BLaER1 treated with 17β-estradiol and CSF1 and Interleukin-3, amounts not matched to agents 10 nM and 100 nM (cell line): ENCODE measurements at regions not wholly inside any gene's neighbourhood (a gene's known extent, or its start where the extent isn't known, plus 50 kb on each side); places are given as distances from the start of the nearest gene placed in this dataset.
"Not testable (repeated sequence)": the region's sequence is repeated elsewhere in the genome, so short reads cannot be mapped to it uniquely, and the experiment has no call there.

ENCODE experiments used
- H3K27ac ChIP-seq, 11 experiments: shearing (Covaris generic); formaldehyde crosslinking; 2 replicates each; pipeline ENCODE4 v1.8.1; 2022
- H3K27me3 ChIP-seq, 11 experiments: shearing (Covaris generic); formaldehyde crosslinking; 2 replicates each; pipeline ENCODE4 v1.8.1; 2022
- H3K36me3 ChIP-seq, 11 experiments: shearing (Covaris generic); formaldehyde crosslinking; 2 replicates each; pipeline ENCODE4 v1.8.1; 2022
- H3K4me1 ChIP-seq, 10 experiments: shearing (Covaris generic); formaldehyde crosslinking; 2 replicates each; pipeline ENCODE4 v1.8.1; 2022
- H3K4me2 ChIP-seq, 11 experiments: shearing (Covaris generic); formaldehyde crosslinking; 2 replicates each; pipeline ENCODE4 v1.8.1; 2022
- H3K4me3 ChIP-seq, 10 experiments: shearing (Covaris generic); formaldehyde crosslinking; 2 replicates each; pipeline ENCODE4 v1.8.1; 2022
- H3K9ac ChIP-seq, 11 experiments: shearing (Covaris generic); formaldehyde crosslinking; 2 replicates each; pipeline ENCODE4 v1.8.1; 2022
- H3K9me3 ChIP-seq, 11 experiments: shearing (Covaris generic); formaldehyde crosslinking; replicated peaks in 1 of 11; 2 replicates each; pipeline ENCODE4 v1.8.1; 2022
- H4K20me1 ChIP-seq, 11 experiments: shearing (Covaris generic); formaldehyde crosslinking; 2 replicates each; pipeline ENCODE4 v1.8.1; 2022
- Cebpa-rat ChIP-seq, 11 experiments: shearing (Covaris generic); IDR thresholded peaks; 2 replicates each; pipeline ENCODE4 v1.8.1; 2022

DNA sequence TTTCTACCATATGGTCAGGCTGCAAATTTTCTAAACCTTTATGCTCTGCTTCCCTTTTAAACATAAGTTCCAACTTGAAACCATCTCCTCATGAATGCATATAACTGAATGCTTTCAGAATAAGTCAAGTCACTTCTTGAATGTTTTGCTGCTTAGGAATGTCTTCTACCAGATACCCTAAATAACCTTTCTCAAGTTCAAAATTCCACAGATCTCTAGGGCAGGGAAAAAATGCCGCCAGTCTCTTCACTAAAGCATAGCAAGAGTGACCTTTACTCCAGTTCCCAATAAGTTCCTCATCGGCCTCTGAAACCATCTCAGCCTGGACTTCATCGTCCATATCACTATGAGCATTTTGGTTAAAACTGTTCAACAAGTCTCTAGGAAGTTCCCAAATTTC lies 1011.2 kb upstream of the CITED2 start:
- peaks cover 10 to 30% (median 22%) of the 10 kb centered on the region in 11 experiments for H3K9me3 ChIP-seq
- H3K36me3 ChIP-seq: no peaks in the 10 kb centered on the region
- no peak overlapping the region for H3K4me2 ChIP-seq
- no peak overlapping the region for H3K27ac ChIP-seq
- H3K4me3 ChIP-seq: no peak overlapping the region
- no peaks in the 10 kb centered on the region for H3K27me3 ChIP-seq
- H3K4me1 ChIP-seq: peaks cover 0 to 11% (median 0%) of the 10 kb centered on the region in 10 experiments; a peak in 3 of 20 replicates
- TF ChIP-seq Cebpa-rat (IDR thresholded peaks at IDR 0.05): no peak
- H3K9ac ChIP-seq: no peak overlapping the region
- H4K20me1 ChIP-seq: no peaks in the 10 kb centered on the region

DNA sequence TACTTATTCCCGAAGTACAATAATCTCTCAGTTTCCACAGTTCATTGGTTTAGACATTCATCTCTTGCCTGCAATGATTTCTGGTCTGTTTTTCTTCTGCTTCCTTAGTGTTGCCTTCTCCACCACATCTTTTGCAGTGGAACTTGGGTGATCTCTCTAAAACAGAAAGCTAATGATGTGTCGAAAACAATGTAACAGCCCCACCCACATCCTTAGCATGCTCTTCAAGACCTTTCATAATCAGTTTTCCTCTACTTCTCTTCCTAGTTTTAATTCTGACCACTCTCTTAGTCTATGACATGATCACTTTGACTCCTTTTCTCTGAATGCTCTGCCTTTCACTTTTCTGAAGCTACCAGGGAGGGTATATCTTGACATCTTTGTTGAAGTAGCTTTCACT lies 1007.9 kb upstream of the CITED2 start:
- Histone ChIP-seq H3K27me3 (no peaks in the 10 kb centered on the region), H3K4me1 (peaks cover 0 to 10% (median 0%) of the 10 kb centered on the region in 10 experiments; a peak in 3 of 20 replicates), H3K36me3 (no peaks in the 10 kb centered on the region), H3K9me3 (peaks cover 10 to 26% (median 22%) of the 10 kb centered on the region in 11 experiments), H3K9ac (no peak overlapping the region), H3K4me3 (no peak overlapping the region), H4K20me1 (no peaks in the 10 kb centered on the region), H3K4me2 (peak overlapping the region in 3 of 11 experiments; percentile 8 to 50 (median 26); a peak in 3 of 22 replicates), H3K27ac (no peak overlapping the region; a peak in 1 of 22 replicates)
- no peak for TF ChIP-seq Cebpa-rat (IDR thresholded peaks at IDR 0.05)

DNA sequence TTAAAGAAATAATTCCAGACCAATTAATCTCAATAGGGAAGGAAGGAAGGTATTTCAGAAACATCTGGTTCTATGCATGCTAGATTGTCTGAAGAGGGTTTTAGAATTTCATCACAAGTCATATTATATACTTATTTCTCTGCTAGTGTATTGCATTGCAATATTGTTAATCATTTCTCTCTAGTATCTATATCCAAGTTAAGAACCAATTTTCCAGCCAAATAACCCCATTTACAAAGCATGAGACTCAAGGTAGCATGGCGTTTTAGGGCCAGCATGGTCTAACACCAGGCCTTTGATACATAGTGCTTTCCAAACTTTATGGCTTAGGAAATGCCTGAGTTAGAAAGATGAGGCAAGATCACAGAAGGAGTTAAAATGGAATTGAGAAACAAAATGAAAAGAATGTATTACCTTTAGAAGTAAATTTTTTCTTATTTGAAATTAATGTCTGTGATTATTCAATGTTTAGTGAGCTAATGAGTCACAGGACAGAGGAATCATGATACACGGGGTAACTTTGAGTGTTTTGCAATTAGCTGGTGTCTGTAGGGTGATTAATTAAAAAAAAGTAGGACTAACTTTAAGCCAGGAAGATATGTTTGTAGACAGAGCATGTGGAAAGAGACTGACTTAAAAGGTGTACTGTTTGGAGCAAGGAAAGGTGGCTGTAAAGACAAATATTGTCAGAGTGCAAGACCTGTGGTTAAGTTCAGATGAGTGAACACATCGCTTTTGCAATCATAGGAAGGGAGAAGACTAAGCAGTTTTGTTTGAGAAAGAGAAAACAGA lies 1006.2 kb upstream of the CITED2 start:
- no peak overlapping the region for H3K4me3 ChIP-seq
- no peak overlapping the region for H3K27ac ChIP-seq
- H3K9ac ChIP-seq: no peak overlapping the region
- no peak for TF ChIP-seq Cebpa-rat (IDR thresholded peaks at IDR 0.05)
- H3K36me3 ChIP-seq: no peaks in the 10 kb centered on the region
- H3K27me3 ChIP-seq: no peaks in the 10 kb centered on the region
- H3K9me3 ChIP-seq: peaks cover 10 to 18% (median 16%) of the 10 kb centered on the region in 11 experiments
- H3K4me1 ChIP-seq: peaks cover 0 to 10% (median 0%) of the 10 kb centered on the region in 10 experiments; a peak in 3 of 20 replicates
- H4K20me1 ChIP-seq: no peaks in the 10 kb centered on the region
- no peak overlapping the region for H3K4me2 ChIP-seq

DNA sequence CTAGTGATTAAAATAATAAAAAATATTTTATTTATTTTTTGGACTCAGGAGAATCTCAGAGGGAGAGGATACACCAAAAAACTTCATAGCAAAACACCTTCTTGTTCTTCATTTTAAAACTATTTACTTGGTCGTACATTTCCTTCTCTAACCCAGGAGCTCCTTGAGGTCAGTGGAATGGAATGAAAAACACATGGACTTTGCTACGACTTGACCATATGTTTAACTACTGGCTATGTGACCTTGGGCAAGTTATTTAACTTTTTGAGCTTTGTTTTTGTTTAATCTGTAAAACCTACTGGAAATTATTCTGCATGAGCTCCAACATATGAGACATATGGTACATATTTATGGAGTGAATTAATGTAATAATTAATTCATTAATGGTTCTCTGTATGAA lies 1005.5 kb upstream of the CITED2 start:
- Histone ChIP-seq H3K4me1 (peaks cover 0 to 10% (median 0%) of the 10 kb centered on the region in 10 experiments; a peak in 3 of 20 replicates), H4K20me1 (no peaks in the 10 kb centered on the region), H3K4me2 (no peak overlapping the region), H3K27me3 (no peaks in the 10 kb centered on the region), H3K27ac (no peak overlapping the region), H3K9ac (no peak overlapping the region), H3K36me3 (no peaks in the 10 kb centered on the region), H3K4me3 (no peak overlapping the region), H3K9me3 (peaks cover 4 to 13% (median 9%) of the 10 kb centered on the region in 11 experiments)
- TF ChIP-seq Cebpa-rat (IDR thresholded peaks at IDR 0.05): no peak

DNA sequence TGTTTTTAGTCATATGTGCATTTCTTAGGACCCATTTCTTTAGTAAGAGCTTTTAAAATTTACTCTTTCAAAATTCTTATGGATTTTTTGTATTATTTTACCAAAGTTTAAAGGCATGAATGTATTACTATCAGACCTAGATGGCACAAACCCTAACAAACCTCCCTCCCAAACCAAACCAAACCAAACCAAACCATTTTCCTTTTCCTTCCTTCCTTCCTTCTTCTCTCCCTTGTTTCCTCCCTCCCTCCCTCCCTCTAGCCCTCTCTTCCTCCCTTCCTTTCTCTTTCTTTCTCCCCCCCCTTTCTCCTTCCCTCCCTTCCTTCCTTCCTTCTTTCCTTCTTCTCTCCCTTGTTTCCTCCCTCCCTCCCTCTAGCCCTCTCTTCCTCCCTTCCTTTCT lies 1001.8 kb upstream of the CITED2 start:
- Histone ChIP-seq H3K4me3 (no peak overlapping the region), H3K4me2 (no peak overlapping the region), H3K9ac (no peak overlapping the region), H4K20me1 (no peaks in the 10 kb centered on the region), H3K27me3 (no peaks in the 10 kb centered on the region), H3K36me3 (no peaks in the 10 kb centered on the region), H3K27ac (no peak overlapping the region), H3K4me1 (peaks cover 0 to 12% (median 0%) of the 10 kb centered on the region in 10 experiments; a peak in 4 of 20 replicates), H3K9me3 (peaks cover 0 to 14% (median 7%) of the 10 kb centered on the region in 11 experiments; a peak in 15 of 22 replicates)
- TF ChIP-seq Cebpa-rat (IDR thresholded peaks at IDR 0.05): no peak

DNA sequence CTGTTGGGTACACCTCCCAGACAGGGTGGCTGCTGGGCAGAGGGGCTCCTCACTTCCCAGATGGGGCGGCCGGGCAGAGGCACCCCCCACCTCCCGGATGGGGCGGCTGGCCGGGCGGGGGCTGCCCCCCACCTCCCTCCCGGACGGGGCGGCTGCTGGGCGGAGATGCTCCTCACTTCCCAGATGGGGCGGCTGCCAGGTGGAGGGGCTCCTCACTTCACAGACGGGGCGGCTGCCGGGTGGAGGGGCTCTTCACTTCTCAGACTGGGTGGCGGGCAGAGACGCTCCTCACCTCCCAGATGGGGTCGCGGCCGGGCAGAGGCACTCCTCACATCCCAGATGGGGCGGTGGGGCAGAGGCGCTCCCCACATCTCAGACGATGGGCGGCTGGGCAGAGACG lies 999.3 kb upstream of the CITED2 start:
- not testable (repeated sequence) for H4K20me1 ChIP-seq, H3K4me3 ChIP-seq, H3K36me3 ChIP-seq, H3K4me2 ChIP-seq, H3K27me3 ChIP-seq, H3K9ac ChIP-seq, H3K27ac ChIP-seq
- Histone ChIP-seq H3K9me3 (peaks cover 0 to 14% (median 7%) of the 10 kb centered on the region in 11 experiments; a peak in 15 of 22 replicates), H3K4me1 (peaks cover 0 to 16% (median 0%) of the 10 kb centered on the region in 10 experiments; a peak in 4 of 20 replicates)

DNA sequence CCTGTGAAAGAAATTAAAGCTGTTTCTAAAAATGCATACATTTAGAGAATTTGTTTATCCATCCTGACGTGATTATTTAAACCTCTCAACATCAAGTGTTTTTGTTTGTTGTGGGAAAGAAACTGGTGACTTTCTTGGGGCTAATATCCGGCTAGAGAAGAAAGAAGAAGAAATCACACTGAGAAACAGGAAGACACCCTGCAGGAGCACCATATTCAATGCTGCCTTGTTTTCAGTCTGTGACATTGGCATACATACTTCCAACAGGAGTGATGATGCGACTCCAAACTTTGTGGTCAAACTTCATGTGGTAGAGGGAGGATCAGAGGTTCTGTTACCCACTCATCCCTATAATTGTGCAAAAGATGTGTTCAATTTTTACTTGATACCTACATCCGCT lies 997.6 kb upstream of the CITED2 start:
- H3K36me3 ChIP-seq: no peaks in the 10 kb centered on the region
- peaks cover 0 to 14% (median 7%) of the 10 kb centered on the region in 11 experiments; a peak in 15 of 22 replicates for H3K9me3 ChIP-seq
- no peak overlapping the region for H3K9ac ChIP-seq
- H4K20me1 ChIP-seq: no peaks in the 10 kb centered on the region
- peaks cover 0 to 16% (median 0%) of the 10 kb centered on the region in 10 experiments; a peak in 4 of 20 replicates for H3K4me1 ChIP-seq
- peak overlapping the region in 2 of 11 experiments; percentile 1 to 44; a peak in 1 of 22 replicates for H3K4me2 ChIP-seq
- TF ChIP-seq Cebpa-rat (IDR thresholded peaks at IDR 0.05): no peak
- H3K27me3 ChIP-seq: no peaks in the 10 kb centered on the region
- H3K4me3 ChIP-seq: no peak overlapping the region
- H3K27ac ChIP-seq: no peak overlapping the region; a peak in 1 of 22 replicates

DNA sequence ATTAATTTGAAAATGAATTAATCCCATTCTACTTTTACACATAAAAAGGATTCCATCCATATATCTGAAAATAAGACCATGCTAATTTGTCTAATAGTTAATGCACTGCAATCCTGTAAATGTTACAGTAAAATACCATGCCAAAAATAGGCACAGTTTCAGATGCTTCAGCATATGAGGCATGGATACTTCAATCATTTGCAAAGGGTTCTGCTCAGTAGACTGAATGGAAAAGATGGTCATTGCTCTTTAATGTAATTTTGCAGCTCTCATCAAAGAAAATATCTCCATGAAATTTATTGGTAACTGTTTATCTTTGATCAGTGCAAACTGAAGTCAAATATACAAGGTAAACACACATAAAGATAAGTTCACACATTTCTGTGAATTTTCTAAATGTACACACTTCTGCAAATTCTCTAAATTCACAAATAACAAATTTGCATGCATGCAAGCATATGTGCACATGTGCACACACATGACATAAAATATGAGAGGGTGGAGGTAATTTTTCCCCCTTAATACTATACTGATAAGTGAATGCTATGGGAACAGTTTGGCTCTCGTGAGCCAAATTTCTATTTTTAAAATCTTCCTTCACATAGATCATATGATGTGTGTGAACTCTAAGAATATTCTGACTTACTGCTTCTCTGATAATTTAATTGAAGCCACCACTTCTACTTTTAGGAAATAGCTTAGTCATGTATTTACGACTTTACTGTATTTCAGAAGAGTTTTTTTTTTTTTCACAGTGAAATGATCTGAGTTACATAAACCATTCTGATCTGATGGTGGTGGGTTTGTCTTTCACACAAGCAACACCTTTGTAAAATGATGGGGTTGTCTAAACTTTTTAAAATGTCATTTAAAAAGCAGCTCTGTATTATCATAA lies 996.8 kb upstream of the CITED2 start:
- TF ChIP-seq Cebpa-rat (IDR thresholded peaks at IDR 0.05): no peak
- Histone ChIP-seq H3K36me3 (no peaks in the 10 kb centered on the region), H3K9ac (no peak overlapping the region), H3K4me3 (no peak overlapping the region), H3K4me1 (peaks cover 0 to 16% (median 0%) of the 10 kb centered on the region in 10 experiments; a peak in 4 of 20 replicates), H3K27me3 (no peaks in the 10 kb centered on the region), H3K9me3 (peaks cover 0 to 14% (median 8%) of the 10 kb centered on the region in 11 experiments; a peak in 15 of 22 replicates), H3K27ac (no peak overlapping the region), H3K4me2 (peak overlapping the region in 1 of 11 experiments; percentile 44; a peak in 2 of 22 replicates), H4K20me1 (no peaks in the 10 kb centered on the region)

DNA sequence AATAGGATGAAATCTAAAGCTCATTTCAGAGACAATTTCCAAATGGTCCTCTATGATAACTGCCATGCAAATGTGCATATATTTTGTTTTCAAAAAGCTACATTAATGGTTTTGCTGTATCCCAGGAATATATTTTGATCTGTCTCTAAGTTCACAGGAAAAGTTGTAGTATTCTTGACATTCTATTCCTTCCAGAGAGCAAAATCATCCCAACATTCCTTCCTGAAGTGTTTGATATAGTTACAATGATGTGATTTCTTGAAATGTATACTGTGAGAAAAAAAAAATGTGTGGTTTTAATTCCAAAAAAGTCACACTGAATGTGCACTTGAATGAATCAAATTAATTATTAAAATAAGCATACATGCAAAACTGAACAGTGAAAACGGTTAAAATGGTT lies 996.0 kb upstream of the CITED2 start:
- Histone ChIP-seq H3K36me3 (no peaks in the 10 kb centered on the region), H3K9me3 (peaks cover 0 to 14% (median 8%) of the 10 kb centered on the region in 11 experiments; a peak in 16 of 22 replicates), H3K4me1 (peaks cover 0 to 16% (median 0%) of the 10 kb centered on the region in 10 experiments; a peak in 4 of 20 replicates), H3K27ac (no peak overlapping the region), H3K27me3 (no peaks in the 10 kb centered on the region), H3K4me3 (no peak overlapping the region), H3K4me2 (no peak overlapping the region), H4K20me1 (no peaks in the 10 kb centered on the region), H3K9ac (no peak overlapping the region)
- TF ChIP-seq Cebpa-rat (IDR thresholded peaks at IDR 0.05): no peak
